ENCODE measurements at regions not wholly inside any gene's neighbourhood (a gene's known extent, or its start where the extent isn't known, plus 50 kb on each side); places are given as distances from the start of the nearest gene placed in this dataset.

DNA sequence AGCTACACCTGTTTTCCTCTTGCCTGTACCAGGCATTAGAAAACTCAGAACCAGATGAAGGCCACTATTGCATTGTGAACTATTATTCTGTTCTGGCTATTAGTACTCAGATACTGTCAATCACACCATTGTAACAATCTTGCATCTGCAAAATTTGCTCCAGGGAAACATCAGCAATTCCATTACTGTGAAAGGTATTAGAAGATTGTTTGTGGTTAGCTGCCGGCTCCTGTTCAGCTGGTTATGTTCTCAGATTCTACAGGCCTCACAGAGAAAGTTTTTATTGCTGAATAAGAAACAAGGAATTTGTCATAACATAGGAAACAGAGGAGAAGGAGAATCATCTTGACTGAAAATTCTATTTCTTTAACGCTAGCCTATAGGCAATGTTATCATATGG lies 179.9 kb downstream of the PLOD2 start:
- intact Hi-C loops (cut with DNase I, micrococcal nuclease), result no loop called here
- H3K9me3 Mint-ChIP-seq, result peaks cover 17% of the 10 kb centered on the region
- Histone ChIP-seq H3K27ac (ENCODE audit: low read depth in 1 of 2, low read length in 2 of 2) (no peak overlapping the region), H3K27me3 (ENCODE audit: control insufficient read depth in 1 of 2, insufficient read depth in 2 of 2, low read length in 2 of 2) (no peaks in the 10 kb centered on the region), H3K36me3 (ENCODE audit: insufficient read depth, low read length) (no peaks in the 10 kb centered on the region), H3K4me1 (ENCODE audit: insufficient read depth, low read length) (no peaks in the 10 kb centered on the region), H3K4me3 (ENCODE audit: low read length) (no peak overlapping the region), H3K9me3 (ENCODE audit: control insufficient read depth in 1 of 2, insufficient read depth in 1 of 2, low read length in 2 of 2) (peaks cover 0 to 3% of the 10 kb centered on the region in 2 experiments)
- H3K27ac Mint-ChIP-seq, result no peak overlapping the region
- ATAC-seq (ENCODE audit: poor library complexity) (no peak), DNase-seq (no peak)
- CTCF ChIA-PET, result no interaction called here
- H3K27me3 Mint-ChIP-seq, result no peaks in the 10 kb centered on the region
- H3K4me3 Mint-ChIP-seq, result no peak overlapping the region
- POLR2A ChIA-PET, result no interaction called here
- no peaks in the 10 kb centered on the region for H3K4me1 Mint-ChIP-seq (ENCODE audit: low read depth)
- no peaks in the 10 kb centered on the region for H3K36me3 Mint-ChIP-seq (ENCODE audit: low read depth)
- TF ChIP-seq, protein P1, sequence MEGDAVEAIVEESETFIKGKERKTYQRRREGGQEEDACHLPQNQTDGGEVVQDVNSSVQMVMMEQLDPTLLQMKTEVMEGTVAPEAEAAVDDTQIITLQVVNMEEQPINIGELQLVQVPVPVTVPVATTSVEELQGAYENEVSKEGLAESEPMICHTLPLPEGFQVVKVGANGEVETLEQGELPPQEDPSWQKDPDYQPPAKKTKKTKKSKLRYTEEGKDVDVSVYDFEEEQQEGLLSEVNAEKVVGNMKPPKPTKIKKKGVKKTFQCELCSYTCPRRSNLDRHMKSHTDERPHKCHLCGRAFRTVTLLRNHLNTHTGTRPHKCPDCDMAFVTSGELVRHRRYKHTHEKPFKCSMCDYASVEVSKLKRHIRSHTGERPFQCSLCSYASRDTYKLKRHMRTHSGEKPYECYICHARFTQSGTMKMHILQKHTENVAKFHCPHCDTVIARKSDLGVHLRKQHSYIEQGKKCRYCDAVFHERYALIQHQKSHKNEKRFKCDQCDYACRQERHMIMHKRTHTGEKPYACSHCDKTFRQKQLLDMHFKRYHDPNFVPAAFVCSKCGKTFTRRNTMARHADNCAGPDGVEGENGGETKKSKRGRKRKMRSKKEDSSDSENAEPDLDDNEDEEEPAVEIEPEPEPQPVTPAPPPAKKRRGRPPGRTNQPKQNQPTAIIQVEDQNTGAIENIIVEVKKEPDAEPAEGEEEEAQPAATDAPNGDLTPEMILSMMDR (IDR thresholded peaks at IDR 0.05), result no peak

DNA sequence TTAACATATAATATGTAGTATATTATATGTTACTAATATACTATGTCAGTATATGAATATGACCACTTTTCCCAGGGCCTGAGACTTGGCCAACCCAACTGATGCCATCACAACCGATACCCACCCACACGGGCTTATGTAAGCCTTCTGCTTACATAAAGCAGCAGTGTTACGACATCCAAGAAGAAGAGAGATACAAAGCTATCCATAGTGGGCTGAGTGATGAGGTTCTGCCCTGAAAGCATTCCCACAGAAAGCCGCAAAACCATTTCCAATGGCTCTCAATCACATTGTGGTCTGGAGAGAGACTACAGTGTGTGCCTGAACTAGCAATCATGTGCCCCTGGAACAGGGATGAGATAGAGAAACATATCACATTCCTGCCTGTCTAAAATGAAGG lies 177.9 kb downstream of the PLOD2 start:
- H3K4me1 Mint-ChIP-seq (ENCODE audit: low read depth), result no peaks in the 10 kb centered on the region
- TF ChIP-seq, protein P1 (IDR thresholded peaks at IDR 0.05), result no peak
- H3K27ac Mint-ChIP-seq, result no peak overlapping the region
- POLR2A ChIA-PET, result no interaction called here
- Histone ChIP-seq H3K36me3 (ENCODE audit: insufficient read depth, low read length) (no peaks in the 10 kb centered on the region), H3K4me3 (ENCODE audit: low read length) (no peak overlapping the region), H3K4me1 (ENCODE audit: insufficient read depth, low read length) (no peaks in the 10 kb centered on the region), H3K9me3 (ENCODE audit: control insufficient read depth in 1 of 2, insufficient read depth in 1 of 2, low read length in 2 of 2) (peaks cover 0 to 5% of the 10 kb centered on the region in 2 experiments), H3K27me3 (ENCODE audit: control insufficient read depth in 1 of 2, insufficient read depth in 2 of 2, low read length in 2 of 2) (no peaks in the 10 kb centered on the region), H3K27ac (ENCODE audit: low read depth in 1 of 2, low read length in 2 of 2) (no peak overlapping the region)
- H3K9me3 Mint-ChIP-seq, result peaks cover 17% of the 10 kb centered on the region
- H3K4me3 Mint-ChIP-seq, result no peak overlapping the region
- no peaks in the 10 kb centered on the region for H3K27me3 Mint-ChIP-seq
- DNase-seq (no peak), ATAC-seq (ENCODE audit: poor library complexity) (no peak)
- intact Hi-C loops (cut with DNase I, micrococcal nuclease), result no loop called here
- CTCF ChIA-PET, result no interaction called here
- H3K36me3 Mint-ChIP-seq (ENCODE audit: low read depth), result no peaks in the 10 kb centered on the region
